ENCODE measurements at regions not wholly inside any gene's neighbourhood (a gene's known extent, or its start where the extent isn't known, plus 50 kb on each side); places are given as distances from the start of the nearest gene placed in this dataset.

DNA sequence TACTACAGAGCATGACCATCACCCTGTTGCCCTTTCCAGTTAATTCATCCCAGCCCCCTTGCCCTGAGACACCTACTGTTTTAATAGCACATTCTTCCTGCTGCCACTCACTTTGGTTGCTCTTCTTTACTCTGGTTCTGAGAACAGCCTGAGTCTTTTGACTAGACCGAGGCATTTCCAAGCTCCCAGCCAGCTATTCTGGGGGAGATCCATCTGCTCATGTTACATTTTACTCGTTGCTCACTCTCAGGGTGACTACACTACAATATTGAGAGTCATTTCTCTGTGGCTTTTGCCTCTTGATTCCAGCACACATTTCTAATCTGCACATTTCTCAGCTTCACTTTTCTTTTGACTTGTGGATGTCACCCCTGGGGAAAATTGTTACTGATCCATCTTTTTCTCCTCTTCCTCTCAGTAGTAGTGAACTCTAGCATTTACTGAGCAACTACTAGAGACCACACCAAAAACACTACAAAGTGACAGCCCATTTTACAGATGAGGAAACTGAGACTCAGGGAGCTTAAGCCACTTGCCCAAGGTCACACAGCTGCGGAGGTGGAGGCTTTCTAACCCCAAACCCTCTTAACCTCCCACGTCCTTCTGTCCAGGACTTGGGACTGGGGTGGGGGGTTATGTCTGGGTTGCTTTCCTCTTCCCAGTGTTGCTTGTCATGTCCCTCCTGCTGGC lies 117.8 kb downstream of the C11orf91 start:
- no peak for DNase-seq (ENCODE audit: low read depth)
- no peak overlapping the region for H3K4me3 ChIP-seq (ENCODE audit: low read depth, low read length)
- TF ChIP-seq, protein P1, sequence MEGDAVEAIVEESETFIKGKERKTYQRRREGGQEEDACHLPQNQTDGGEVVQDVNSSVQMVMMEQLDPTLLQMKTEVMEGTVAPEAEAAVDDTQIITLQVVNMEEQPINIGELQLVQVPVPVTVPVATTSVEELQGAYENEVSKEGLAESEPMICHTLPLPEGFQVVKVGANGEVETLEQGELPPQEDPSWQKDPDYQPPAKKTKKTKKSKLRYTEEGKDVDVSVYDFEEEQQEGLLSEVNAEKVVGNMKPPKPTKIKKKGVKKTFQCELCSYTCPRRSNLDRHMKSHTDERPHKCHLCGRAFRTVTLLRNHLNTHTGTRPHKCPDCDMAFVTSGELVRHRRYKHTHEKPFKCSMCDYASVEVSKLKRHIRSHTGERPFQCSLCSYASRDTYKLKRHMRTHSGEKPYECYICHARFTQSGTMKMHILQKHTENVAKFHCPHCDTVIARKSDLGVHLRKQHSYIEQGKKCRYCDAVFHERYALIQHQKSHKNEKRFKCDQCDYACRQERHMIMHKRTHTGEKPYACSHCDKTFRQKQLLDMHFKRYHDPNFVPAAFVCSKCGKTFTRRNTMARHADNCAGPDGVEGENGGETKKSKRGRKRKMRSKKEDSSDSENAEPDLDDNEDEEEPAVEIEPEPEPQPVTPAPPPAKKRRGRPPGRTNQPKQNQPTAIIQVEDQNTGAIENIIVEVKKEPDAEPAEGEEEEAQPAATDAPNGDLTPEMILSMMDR (IDR thresholded peaks at IDR 0.05; ENCODE audit: insufficient read depth, low read depth, low read length), result no peak

DNA sequence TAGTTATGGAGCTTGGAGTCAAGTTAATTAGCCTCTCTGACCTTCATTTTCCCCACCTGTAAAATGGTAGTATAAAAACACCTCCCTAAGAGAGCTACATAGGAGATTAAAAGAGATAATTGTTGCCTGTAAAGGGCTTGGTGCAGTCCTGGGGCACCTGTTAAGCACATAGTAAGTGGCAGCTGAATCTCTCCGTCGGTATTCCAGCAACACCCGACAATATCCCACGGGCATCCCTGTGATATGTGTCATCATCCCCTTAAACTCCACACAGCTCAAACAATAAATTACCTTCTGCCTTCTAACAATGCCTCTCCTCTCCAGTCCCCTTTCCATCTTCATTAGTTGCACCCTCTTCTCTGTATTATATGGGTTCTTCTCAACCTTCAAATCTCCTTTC lies 121.5 kb downstream of the C11orf91 start:
- DNase-seq (ENCODE audit: low read depth), result no peak
- H3K4me3 ChIP-seq (ENCODE audit: low read depth, low read length), result no peak overlapping the region

DNA sequence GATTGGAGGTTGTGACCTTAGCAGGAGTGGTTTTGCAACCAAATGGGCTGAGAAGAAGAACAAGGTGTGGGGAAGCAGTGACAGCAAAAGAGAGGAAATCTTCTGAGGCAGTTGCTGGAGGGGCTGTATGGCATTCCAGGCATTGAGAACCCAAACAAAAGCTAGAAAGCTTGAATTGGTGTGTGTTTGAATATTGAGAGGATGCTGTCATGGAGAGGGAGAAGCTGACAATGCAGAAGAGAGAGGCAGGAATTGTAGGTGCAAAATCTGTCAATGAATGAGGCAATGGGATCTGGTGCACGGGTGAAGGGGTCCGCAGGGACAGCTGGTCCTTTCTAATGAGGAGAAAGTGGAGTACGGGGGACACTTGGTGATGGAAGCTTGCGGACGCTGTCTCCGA lies 123.4 kb downstream of the C11orf91 start:
- TF ChIP-seq, protein P1 (IDR thresholded peaks at IDR 0.05; ENCODE audit: insufficient read depth, low read depth, low read length), result no peak
- no peak overlapping the region for H3K4me3 ChIP-seq (ENCODE audit: low read depth, low read length)
- DNase-seq (ENCODE audit: low read depth), result no peak

More for the DNA sequence above, 121.5 kb downstream of the C11orf91 start:
- TF ChIP-seq, protein P1 (IDR thresholded peaks at IDR 0.05; ENCODE audit: insufficient read depth, low read depth, low read length), result no peak

DNA sequence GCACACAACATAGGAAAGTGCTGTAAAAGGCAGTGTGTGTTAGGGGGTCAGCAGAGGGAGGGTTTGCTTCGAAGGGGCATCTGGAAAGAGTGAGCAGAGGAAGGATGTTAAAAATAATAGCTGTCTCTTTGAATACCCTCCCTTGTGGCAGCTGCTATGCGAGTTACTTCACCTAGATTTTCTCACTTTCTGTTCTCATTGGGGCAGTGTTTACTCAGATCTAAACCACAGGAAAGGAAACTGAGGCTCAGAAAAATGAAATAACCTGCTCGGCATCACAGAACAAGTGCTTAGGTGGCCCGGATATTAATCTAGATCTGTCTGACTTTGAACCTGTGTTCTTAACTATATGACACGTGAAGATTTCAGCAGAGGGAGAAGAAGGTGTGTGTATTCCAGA lies 125.3 kb downstream of the C11orf91 start:
- TF ChIP-seq, protein P1 (IDR thresholded peaks at IDR 0.05; ENCODE audit: insufficient read depth, low read depth, low read length), result no peak
- no peak for DNase-seq (ENCODE audit: low read depth)
- no peak overlapping the region for H3K4me3 ChIP-seq (ENCODE audit: low read depth, low read length)

DNA sequence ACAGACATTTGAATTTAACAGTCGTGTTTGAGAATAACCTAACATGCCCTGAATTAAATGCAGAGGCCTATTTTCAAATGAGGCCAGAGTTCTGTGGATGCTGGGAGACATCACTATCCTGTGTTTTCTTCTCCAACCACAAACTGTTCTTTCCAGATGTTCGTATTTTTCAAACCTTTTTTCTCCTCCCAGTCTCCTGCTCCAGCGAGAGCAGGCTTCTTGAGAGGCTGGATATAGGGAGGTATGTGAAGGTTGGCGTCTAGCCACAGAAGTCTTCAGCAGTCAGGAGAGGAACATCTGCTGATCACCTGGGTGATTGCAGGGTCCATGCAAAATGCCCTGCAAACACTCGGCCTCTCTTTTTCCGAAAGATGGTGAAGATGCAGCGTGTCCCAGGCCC lies 126.3 kb downstream of the C11orf91 start:
- TF ChIP-seq, protein P1 (IDR thresholded peaks at IDR 0.05; ENCODE audit: insufficient read depth, low read depth, low read length), result no peak
- H3K4me3 ChIP-seq (ENCODE audit: low read depth, low read length), result no peak overlapping the region
- DNase-seq (ENCODE audit: low read depth), result no peak

DNA sequence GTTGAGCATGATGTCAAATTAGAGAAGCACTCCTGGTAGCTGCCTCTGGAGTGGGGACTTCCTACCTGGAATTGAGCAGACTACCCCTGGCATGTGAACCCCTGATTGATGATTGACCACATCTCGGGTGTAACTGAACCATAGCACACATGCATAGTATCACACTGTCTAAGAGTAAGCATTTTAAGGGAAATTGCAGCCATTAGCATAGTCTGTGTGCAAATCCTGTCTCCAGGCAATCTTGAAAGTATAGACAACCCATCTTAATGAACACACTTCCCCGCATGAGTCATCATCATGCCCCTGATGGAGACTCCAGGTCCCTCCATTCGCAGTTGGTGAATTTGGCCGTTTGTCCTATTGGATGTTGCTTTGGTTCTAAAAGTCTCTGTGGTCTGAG lies 131.3 kb downstream of the C11orf91 start:
- TF ChIP-seq, protein P1 (IDR thresholded peaks at IDR 0.05; ENCODE audit: insufficient read depth, low read depth, low read length), result no peak
- no peak for DNase-seq (ENCODE audit: low read depth)
- no peak overlapping the region for H3K4me3 ChIP-seq (ENCODE audit: low read depth, low read length)

DNA sequence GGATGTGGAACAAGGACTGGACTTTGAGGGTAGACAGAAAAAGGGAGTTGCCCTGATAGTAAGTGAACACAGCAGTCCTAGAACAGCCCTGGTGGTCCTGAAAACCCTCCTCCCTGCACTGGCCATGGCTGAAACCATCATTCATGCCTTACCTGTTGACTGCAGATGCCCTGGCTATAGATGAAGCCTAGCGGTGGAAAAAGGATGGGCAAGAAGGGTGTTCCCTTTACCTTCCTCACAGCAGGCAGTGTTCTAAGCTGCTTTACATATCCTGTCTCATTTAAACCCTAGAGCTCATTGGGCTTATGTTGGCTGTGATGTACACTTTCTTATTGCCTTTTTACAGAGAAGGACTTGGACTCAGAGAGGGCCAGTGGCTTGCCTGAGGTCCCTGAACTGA lies 133.6 kb downstream of the C11orf91 start:
- no peak for DNase-seq (ENCODE audit: low read depth)
- TF ChIP-seq, protein P1 (IDR thresholded peaks at IDR 0.05; ENCODE audit: insufficient read depth, low read depth, low read length), result no peak
- H3K4me3 ChIP-seq (ENCODE audit: low read depth, low read length), result no peak overlapping the region
